Amniotic epithelial cell (primary cell): ENCODE measurements at regions not wholly inside any gene's neighbourhood (a gene's known extent, or its start where the extent isn't known, plus 50 kb on each side); places are given as distances from the start of the nearest gene placed in this dataset.
A peak's percentile ranks its signal among the peaks of the same experiment; 100 is the strongest.
"Not testable (repeated sequence)": the region's sequence is repeated elsewhere in the genome, so short reads cannot be mapped to it uniquely, and the experiment has no call there.

Experiments
- DNase-seq: peaks from one replicate; pipeline ENCODE4 v3.0.0-alpha.2; 2010; ENCODE audit warnings: low read depth

GRCh38 chr15:62270216-62270921, 105.3 kb upstream of the C2CD4B start:
- DNase-seq = no peak

- no peak for DNase-seq
These were observed 107.2 kb upstream of the C2CD4B start for GRCh38 chr15:62272290-62272689.

GRCh38 chr15:62275831-62276230, 110.7 kb upstream of the C2CD4B start:
- DNase-seq = peak; percentile 48

GRCh38 chr15:62277816-62278394, 112.8 kb upstream of the C2CD4B start:
- DNase-seq = no peak

- DNase-seq = no peak
These were observed 113.4 kb upstream of the C2CD4B start for GRCh38 chr15:62278534-62278933.

GRCh38 chr15:62279041-62279440, 114.0 kb upstream of the C2CD4B start:
- DNase-seq = no peak

GRCh38 chr15:62280625-62281024, 115.5 kb upstream of the C2CD4B start:
- no peak for DNase-seq

- DNase-seq = not testable (repeated sequence)
These were observed 116.7 kb upstream of the C2CD4B start for GRCh38 chr15:62281801-62282200.

- peak; percentile 22 for DNase-seq
These were observed 122.2 kb upstream of the C2CD4B start for GRCh38 chr15:62287066-62287857.

GRCh38 chr15:62288361-62289017, 123.4 kb upstream of the C2CD4B start:
- DNase-seq = no peak

GRCh38 chr15:62291262-62291661, 126.2 kb upstream of the C2CD4B start:
- DNase-seq = peak; percentile 70

GRCh38 chr15:62296756-62297507, 131.8 kb upstream of the C2CD4B start:
- DNase-seq = no peak

- no peak for DNase-seq
These were observed 132.4 kb upstream of the C2CD4B start for GRCh38 chr15:62297522-62297921.

GRCh38 chr15:62297933-62298332, 132.8 kb upstream of the C2CD4B start:
- no peak for DNase-seq

GRCh38 chr15:62298811-62299210, 133.7 kb upstream of the C2CD4B start:
- no peak for DNase-seq

GRCh38 chr15:62299541-62299940, 134.5 kb upstream of the C2CD4B start:
- DNase-seq = no peak

- DNase-seq = no peak
These were observed 137.0 kb upstream of the C2CD4B start for GRCh38 chr15:62301993-62302675.

- peak; percentile 80 for DNase-seq
These were observed 141.9 kb upstream of the C2CD4B start for GRCh38 chr15:62306851-62307504.

- DNase-seq = no peak
These were observed 142.5 kb upstream of the C2CD4B start for GRCh38 chr15:62307551-62307950.

- no peak for DNase-seq
These were observed 151.5 kb upstream of the C2CD4B start for GRCh38 chr15:62316413-62317060.
